Adrenal gland (tissue), 9 donors: ENCODE measurements at regions not wholly inside any gene's neighbourhood (a gene's known extent, or its start where the extent isn't known, plus 50 kb on each side); places are given as distances from the start of the nearest gene placed in this dataset.

Experiments
- DNase-seq, 7 donors: peaks; one replicate each; pipeline ENCODE4 v3.0.0-alpha.2; 2019 to 2020
- H3K27ac ChIP-seq, 5 donors: fragments of 200-600 bp; sonication (generic) in 4 of 5; 1 replicate in 3 of 5; 2 replicates in 2 of 5; pipeline versions ENCODE4 v1.5.1 to v1.8.0; 2016 to 2020; ENCODE audit warnings: mild to moderate bottlenecking in 1 of 5
- H3K27me3 ChIP-seq: fragments of 200-600 bp; 2 replicates; pipeline ENCODE4 v1.8.0; 2021
- H3K36me3 ChIP-seq, 2 donors: fragments of 200-600 bp; replicated peaks in 1 of 2; 1 replicate in 1 of 2; 2 replicates in 1 of 2; pipeline versions ENCODE4 v1.5.1 to v1.8.0; 2018 to 2022
- H3K4me1 ChIP-seq, 2 donors: fragments of 200-600 bp; replicated peaks in 1 of 2; 1 replicate in 1 of 2; 2 replicates in 1 of 2; pipeline versions ENCODE4 v1.5.1 to v1.8.0; 2018 to 2021
- H3K4me3 ChIP-seq, 4 donors: fragments of 200-600 bp; sonication (generic) in 3 of 4; one replicate each; pipeline ENCODE4 v1.5.1; 2016 to 2018
- H3K9me3 ChIP-seq, 3 donors: fragments of 200-600 bp; sonication (generic) in 1 of 3; replicated peaks in 1 of 3; 1 replicate in 2 of 3; 2 replicates in 1 of 3; pipeline versions ENCODE4 v1.5.1 to v1.8.0; 2016 to 2021
- POLR2A ChIP-seq, 2 donors: fragments of 450-650 bp; IDR thresholded peaks; one replicate each; pipeline ENCODE4 v1.6.1; 2017; ENCODE audit warnings: antibody characterized with exemption in 2 of 2, mild to moderate bottlenecking in 2 of 2, moderate library complexity in 1 of 2
- WGBS, 4 donors: extraction: QIAGEN DNeasy Blood & Tissue Kit in 2 of 4; methylation state at CpG; one replicate each; pipeline versions ENCODE4 v1.1.5 to v1.1.7; 2013 to 2017; 5-methylcytosine and 5-hydroxymethylcytosine counted together
- intact Hi-C, 2 donors: fragments of 100-400 bp; cut with DNase I; formaldehyde crosslinking; loops; one replicate each; pipeline versions ENCODE4 v1.14.1 to v1.15.0; 2022 to 2023
- TF ChIP-seq, protein P1 (sequence below), 6 experiments: fragments of 450-650 bp in 4 of 6; fragments of 200-600 bp in 2 of 6; sonication (generic) in 1 of 6; IDR thresholded peaks; 1 replicate in 5 of 6; 2 replicates in 1 of 6; pipeline versions ENCODE4 v1.5.1 to v1.8.0; 2016 to 2021; ENCODE audit warnings: antibody characterized with exemption in 6 of 6, mild to moderate bottlenecking in 2 of 6, moderate library complexity in 1 of 6
- donor health status: healthy with polysubstance abuse.
- donor health status: Bipolar disorder and iron deficiency.
- donor health status: DM: yes; HTN: yes; CAD: no.
- donor health status: DM: no; HTN: no; CAD: no.
- donor health status: DM: no; HTN: no; CAD: no.

DNA sequence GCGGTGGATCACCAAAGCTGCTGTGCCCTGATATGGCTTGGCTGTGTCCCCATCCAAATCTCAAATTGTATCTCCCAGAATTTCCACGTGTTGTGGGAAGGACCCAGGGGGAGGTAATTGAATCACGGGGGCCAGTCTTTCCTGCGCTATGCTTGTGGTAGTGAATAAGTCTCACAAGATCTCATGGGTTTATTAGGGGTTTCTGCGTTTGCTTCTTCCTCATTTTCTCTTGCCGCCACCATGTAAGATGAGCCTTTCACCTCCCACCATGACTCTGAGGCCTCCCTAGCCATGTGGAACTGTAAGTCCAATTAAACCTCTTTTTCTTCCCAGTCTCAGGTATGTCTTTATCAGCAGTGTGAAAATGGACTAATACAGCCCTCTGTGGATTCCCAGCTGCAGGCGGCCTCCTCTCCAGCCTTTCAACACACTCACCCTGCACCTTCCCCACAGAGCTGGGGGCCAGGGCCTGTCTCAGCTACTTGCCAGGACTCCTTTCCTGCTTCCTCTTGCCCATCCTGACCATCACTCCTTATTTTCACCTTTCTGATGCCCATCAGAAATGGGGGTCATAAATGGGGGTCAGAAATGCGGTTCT is 57.2 kb upstream of the TOMM7 start:
- 57 to 75% (median 65%) methylated on average over 8 of the region's 8 CpGs for WGBS, 4 donors
- DNase-seq: no peak
- H3K9me3 ChIP-seq: no peaks in the 10 kb centered on the region
- no peak for TF ChIP-seq POLR2A (IDR thresholded peaks at IDR 0.05)
- TF ChIP-seq, protein P1, sequence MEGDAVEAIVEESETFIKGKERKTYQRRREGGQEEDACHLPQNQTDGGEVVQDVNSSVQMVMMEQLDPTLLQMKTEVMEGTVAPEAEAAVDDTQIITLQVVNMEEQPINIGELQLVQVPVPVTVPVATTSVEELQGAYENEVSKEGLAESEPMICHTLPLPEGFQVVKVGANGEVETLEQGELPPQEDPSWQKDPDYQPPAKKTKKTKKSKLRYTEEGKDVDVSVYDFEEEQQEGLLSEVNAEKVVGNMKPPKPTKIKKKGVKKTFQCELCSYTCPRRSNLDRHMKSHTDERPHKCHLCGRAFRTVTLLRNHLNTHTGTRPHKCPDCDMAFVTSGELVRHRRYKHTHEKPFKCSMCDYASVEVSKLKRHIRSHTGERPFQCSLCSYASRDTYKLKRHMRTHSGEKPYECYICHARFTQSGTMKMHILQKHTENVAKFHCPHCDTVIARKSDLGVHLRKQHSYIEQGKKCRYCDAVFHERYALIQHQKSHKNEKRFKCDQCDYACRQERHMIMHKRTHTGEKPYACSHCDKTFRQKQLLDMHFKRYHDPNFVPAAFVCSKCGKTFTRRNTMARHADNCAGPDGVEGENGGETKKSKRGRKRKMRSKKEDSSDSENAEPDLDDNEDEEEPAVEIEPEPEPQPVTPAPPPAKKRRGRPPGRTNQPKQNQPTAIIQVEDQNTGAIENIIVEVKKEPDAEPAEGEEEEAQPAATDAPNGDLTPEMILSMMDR (IDR thresholded peaks at IDR 0.05): no peak
- H3K36me3 ChIP-seq: no peaks in the 10 kb centered on the region
- H3K4me1 ChIP-seq: no peaks in the 10 kb centered on the region
- H3K27me3 ChIP-seq: no peaks in the 10 kb centered on the region
- intact Hi-C loops: no loop called here
- no peak overlapping the region for H3K4me3 ChIP-seq
- no peak overlapping the region for H3K27ac ChIP-seq

DNA sequence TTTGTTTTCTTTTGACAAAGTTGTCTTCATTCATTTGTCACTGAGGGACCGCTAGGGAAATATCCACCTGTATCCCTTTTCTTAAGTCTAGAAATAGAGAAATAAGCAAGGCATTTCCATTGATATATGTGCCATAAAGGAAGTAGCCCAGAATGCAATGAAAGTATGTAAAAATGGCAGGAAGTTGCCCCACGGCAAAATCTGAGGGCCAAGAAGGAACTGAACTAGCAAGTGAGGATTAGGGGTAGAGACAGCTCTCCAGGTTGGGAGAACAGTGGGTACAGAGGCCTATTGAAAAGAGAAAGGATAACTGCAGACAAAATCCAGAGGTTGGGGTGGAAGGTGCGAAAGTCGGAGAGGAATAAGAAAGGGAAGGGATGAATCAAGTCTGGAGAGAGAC is 56.6 kb upstream of the TOMM7 start:
- Histone ChIP-seq H3K4me1 (no peaks in the 10 kb centered on the region), H3K27me3 (no peaks in the 10 kb centered on the region), H3K36me3 (no peaks in the 10 kb centered on the region), H3K9me3 (no peaks in the 10 kb centered on the region), H3K4me3 (no peak overlapping the region), H3K27ac (no peak overlapping the region)
- 82 to 91% (median 85%) methylated on average over 4 of the region's 4 CpGs for WGBS, 4 donors
- TF ChIP-seq POLR2A (IDR thresholded peaks at IDR 0.05): no peak
- TF ChIP-seq, protein P1 (IDR thresholded peaks at IDR 0.05): no peak
- intact Hi-C loops: no loop called here
- DNase-seq: no peak

DNA sequence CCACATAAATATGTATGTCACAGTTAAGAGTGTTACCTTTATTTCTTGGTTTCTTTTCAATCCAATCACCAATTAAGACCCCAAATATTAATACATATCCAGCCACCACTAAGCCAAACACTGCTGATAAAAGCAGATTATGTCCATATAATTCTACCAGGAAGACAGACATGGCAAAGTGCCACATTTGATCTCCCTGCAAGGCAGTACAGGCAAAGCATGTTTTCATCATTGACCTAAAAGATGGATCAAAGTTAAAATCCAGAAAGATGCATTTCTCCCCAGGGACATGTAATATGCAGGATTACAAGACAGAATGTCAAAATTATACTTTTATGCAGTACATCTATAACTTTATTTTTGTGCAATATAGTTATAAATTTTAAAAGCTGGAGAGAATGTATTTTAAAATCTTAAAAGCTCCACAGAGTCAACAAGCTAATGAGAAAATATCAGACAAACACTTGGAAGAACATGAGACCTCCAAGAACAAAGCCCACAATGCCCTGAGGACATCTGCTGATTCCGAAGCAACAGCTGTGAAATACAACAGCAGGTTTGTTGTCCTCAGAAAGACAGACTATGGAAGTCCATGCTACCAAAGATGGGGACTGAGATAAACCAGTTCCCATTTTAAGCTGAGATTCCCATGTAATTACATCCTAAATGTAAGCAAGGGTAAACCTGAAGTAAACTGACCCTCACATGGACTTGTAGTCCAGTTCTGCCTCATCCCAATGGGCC is 54.5 kb upstream of the TOMM7 start:
- DNase-seq: no peak
- Histone ChIP-seq H3K27ac (no peak overlapping the region), H3K27me3 (no peaks in the 10 kb centered on the region), H3K4me3 (no peak overlapping the region), H3K4me1 (no peaks in the 10 kb centered on the region), H3K9me3 (no peaks in the 10 kb centered on the region), H3K36me3 (no peaks in the 10 kb centered on the region)
- TF ChIP-seq POLR2A (IDR thresholded peaks at IDR 0.05): no peak
- TF ChIP-seq, protein P1 (IDR thresholded peaks at IDR 0.05): no peak
- WGBS, 4 donors: 62 to 93% (median 81%) methylated on average over 1 of the region's 1 CpG
- intact Hi-C loops: no loop called here

DNA sequence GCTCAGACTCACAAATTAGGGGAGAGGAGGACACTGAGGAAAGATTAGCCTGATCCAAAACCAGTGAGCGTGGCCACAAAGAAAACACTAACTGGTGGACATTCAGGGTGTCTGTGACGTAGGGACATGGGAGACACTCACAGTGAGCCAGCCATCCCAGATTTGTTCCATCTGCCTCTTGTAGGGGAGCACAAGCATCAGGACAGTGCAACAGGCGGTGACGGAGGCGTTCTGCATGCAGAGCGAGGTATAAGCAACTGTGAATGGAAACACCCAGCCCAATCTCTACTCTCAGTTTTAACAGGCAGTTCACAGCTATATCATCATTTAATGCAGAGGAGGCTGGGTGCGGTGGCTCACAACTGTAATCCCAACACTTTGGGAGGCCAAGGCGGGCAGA is 52.8 kb upstream of the TOMM7 start:
- 90 to 98% (median 95%) methylated on average over 8 of the region's 8 CpGs for WGBS, 4 donors
- Histone ChIP-seq H3K27me3 (no peaks in the 10 kb centered on the region), H3K4me1 (no peaks in the 10 kb centered on the region), H3K27ac (no peak overlapping the region), H3K4me3 (no peak overlapping the region), H3K9me3 (no peaks in the 10 kb centered on the region), H3K36me3 (no peaks in the 10 kb centered on the region)
- no peak for DNase-seq
- TF ChIP-seq POLR2A (IDR thresholded peaks at IDR 0.05): no peak
- TF ChIP-seq, protein P1 (IDR thresholded peaks at IDR 0.05): no peak
- intact Hi-C loops: no loop called here
